Activated T-helper 2 cell treated with anti-CD3 and anti-CD28 coated beads, Interferon-gamma antibody, Interleukin-2, Interleukin-4, amounts not matched to agents 10 μg/mL and 5 μg/mL and 100 μg/mL, durations not matched to agents 14 hours and 24 hours and 36 hours (primary cell): ENCODE measurements at regions not wholly inside any gene's neighbourhood (a gene's known extent, or its start where the extent isn't known, plus 50 kb on each side); places are given as distances from the start of the nearest gene placed in this dataset.
"Not testable (repeated sequence)": the region's sequence is repeated elsewhere in the genome, so short reads cannot be mapped to it uniquely, and the experiment has no call there.

Source experiments
- DNase-seq: peaks from one replicate; pipeline ENCODE4 v3.0.0; 2021; ENCODE audit warnings: low spot score
- H3K27ac Mint-ChIP-seq: one replicate; pipeline ENCODE4 v1.8.0; 2021; ENCODE audit warnings: mixed read lengths
- H3K27me3 Mint-ChIP-seq: one replicate; pipeline ENCODE4 v1.8.0; 2021; ENCODE audit warnings: low read depth, mixed read lengths
- H3K36me3 Mint-ChIP-seq: one replicate; pipeline ENCODE4 v1.8.0; 2021; ENCODE audit warnings: low read depth, mixed read lengths
- H3K4me1 Mint-ChIP-seq: one replicate; pipeline ENCODE4 v1.8.0; 2021; ENCODE audit warnings: low read depth, mixed read lengths
- H3K4me3 Mint-ChIP-seq: one replicate; pipeline ENCODE4 v1.8.0; 2021; ENCODE audit warnings: low read depth, mild to moderate bottlenecking, moderate library complexity, mixed read lengths
- H3K9me3 Mint-ChIP-seq: one replicate; pipeline ENCODE4 v1.8.0; 2021; ENCODE audit warnings: mixed read lengths
- intact Hi-C: fragments of 100-400 bp; cut with micrococcal nuclease; formaldehyde crosslinking; loops from one replicate; pipeline ENCODE4 v1.15.1; 2023

DNA sequence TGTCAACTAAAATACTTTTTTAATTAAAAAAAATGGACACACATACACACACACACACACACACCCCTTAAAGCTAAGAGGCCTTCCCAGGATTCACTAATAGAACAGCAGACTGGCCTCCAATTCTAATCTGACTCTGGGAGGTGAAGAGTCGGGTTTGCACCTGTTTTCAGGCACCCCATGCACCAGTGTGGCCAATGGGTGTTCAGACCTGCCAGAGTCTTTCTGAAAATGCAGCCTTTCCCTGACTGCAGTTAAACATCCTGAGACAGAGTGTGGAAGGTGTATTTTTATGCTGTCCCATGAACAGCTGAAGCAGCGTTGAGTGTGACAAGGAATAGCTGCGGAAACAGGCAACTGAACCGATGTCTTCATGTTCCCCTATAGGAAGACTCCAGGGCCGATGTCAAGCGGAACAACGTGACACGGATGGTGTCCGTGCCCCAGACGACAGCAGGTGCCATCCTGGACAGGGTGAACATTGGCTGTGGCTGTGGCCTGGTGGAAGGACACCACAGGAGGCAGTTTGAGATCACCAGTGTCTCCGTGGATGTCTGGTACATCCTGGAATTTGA lies 74.6 kb upstream of the LYZL2 start:
- Mint-ChIP-seq H3K4me1 (peaks cover 61% of the 10 kb centered on the region), H3K27ac (peak overlapping the region; percentile 95), H3K9me3 (no peaks in the 10 kb centered on the region), H3K27me3 (no peaks in the 10 kb centered on the region), H3K4me3 (peak overlapping the region; percentile 93), H3K36me3 (peaks cover 55% of the 10 kb centered on the region)
- intact Hi-C loops = loop anchor here (5.0 kb wide), 1 partner anchor 433 kb away; no protein-coding TSS in a partner anchor
- DNase-seq = no peak

DNA sequence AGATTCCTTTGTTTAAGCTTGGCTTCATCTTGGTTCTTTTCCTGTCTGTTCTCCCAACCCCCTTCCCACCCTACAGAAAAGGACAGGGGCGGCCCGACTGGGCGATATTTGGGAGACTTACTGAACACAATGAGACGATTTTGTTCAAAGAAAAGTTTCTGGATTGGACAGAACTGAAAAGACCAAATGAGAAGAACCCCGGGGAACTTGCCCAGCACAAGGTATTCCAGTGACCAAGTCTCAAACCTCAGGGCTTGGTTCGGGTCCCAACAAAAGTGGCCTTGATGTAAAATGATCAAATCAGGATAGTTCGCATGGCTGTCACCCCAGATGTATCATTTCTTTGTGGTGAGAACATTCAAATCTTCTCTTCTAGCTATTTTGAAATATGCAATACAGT lies 73.9 kb upstream of the LYZL2 start:
- H3K27me3 Mint-ChIP-seq, H3K9me3 Mint-ChIP-seq, DNase-seq: not testable (repeated sequence)
- H3K27ac Mint-ChIP-seq = peak overlapping the region; percentile 95
- peak overlapping the region; percentile 93 for H3K4me3 Mint-ChIP-seq
- intact Hi-C loops = loop anchor here (5.0 kb wide), 1 partner anchor 434 kb away; no protein-coding TSS in a partner anchor
- H3K36me3 Mint-ChIP-seq = peaks cover 55% of the 10 kb centered on the region
- H3K4me1 Mint-ChIP-seq = peaks cover 62% of the 10 kb centered on the region

- no peaks in the 10 kb centered on the region for H3K9me3 Mint-ChIP-seq
- peaks cover 61% of the 10 kb centered on the region for H3K36me3 Mint-ChIP-seq
- intact Hi-C loops = loop anchor here (5.0 kb wide), 1 partner anchor 434 kb away; no protein-coding TSS in a partner anchor
- peaks cover 68% of the 10 kb centered on the region for H3K4me1 Mint-ChIP-seq
- no peaks in the 10 kb centered on the region for H3K27me3 Mint-ChIP-seq
- no peak for DNase-seq
- peak overlapping the region; percentile 95 for H3K27ac Mint-ChIP-seq
- peak overlapping the region; percentile 93 for H3K4me3 Mint-ChIP-seq
Measured at GRCh38 chr10:30702860-30703259, 73.3 kb upstream of the LYZL2 start.

DNA sequence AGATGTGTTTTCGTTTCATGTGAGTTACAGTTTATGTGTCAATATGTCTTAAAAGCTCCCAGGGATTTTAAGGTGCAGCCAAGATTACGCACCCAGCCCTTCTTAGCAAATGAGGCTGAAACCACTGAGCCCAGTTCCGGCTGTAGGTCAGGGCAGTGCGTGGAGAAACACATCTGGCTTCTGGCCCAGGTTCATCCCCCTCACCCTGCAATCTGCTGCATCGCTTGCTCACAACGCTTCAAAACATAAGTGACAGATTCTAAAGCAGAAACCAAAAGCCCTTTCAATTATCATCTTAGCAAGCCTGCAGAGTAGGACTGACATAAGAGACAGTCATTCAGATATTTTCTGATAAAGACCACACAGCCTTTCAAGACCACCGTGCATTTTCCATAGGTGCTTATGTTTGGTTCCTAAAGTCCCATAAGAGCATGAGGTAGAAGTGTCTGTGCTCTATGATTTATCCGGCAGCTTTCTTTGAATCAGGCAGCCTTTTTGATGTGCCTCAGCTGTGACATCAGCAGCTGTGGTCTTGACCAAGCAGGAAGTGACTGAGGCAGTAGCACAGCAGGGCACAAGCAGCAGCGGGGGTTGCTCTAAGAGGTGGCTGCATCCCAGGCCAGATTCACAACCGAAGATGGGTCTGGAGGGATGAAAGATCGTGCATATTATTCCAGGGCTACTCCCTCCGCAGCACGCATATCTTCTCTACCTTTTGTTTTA lies 72.1 kb upstream of the LYZL2 start:
- H3K4me1 Mint-ChIP-seq = peaks cover 77% of the 10 kb centered on the region
- H3K27me3 Mint-ChIP-seq = no peaks in the 10 kb centered on the region
- no peaks in the 10 kb centered on the region for H3K9me3 Mint-ChIP-seq
- H3K27ac Mint-ChIP-seq = peak overlapping the region; percentile 95
- DNase-seq = peak; percentile 77
- peak overlapping the region; percentile 72 for H3K4me3 Mint-ChIP-seq
- H3K36me3 Mint-ChIP-seq = peaks cover 73% of the 10 kb centered on the region
- intact Hi-C loops = loop anchor here (1.0 to 5.0 kb wide), 5 partner anchors 14 to 436 kb away; no protein-coding TSS in a partner anchor

DNA sequence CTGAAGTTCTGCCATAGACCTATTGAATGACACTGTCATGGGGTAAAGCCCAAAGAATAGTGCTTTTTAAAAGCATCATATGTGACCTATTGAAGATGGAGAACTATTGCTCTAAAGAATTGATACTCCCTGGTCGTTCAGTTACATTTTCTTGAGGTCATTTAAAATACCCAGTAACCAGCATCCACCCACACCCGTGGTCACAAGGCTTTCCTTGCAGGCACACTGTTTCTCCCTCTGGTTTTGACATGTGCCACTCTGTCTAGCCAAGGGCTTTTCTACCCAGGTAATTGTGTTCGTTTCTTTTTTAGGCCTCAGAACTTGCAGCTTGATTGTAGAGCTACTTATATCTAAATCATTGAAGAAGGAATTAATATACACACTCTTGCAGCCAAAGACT lies 68.3 kb upstream of the LYZL2 start:
- no peaks in the 10 kb centered on the region for H3K27me3 Mint-ChIP-seq
- H3K9me3 Mint-ChIP-seq = peaks cover 14% of the 10 kb centered on the region
- intact Hi-C loops = loop anchor here (5.0 kb wide), 1 partner anchor 289 kb away; no protein-coding TSS in a partner anchor
- H3K27ac Mint-ChIP-seq = peak overlapping the region; percentile 94
- peak overlapping the region; percentile 20 for H3K4me3 Mint-ChIP-seq
- H3K4me1 Mint-ChIP-seq = peaks cover 81% of the 10 kb centered on the region
- H3K36me3 Mint-ChIP-seq = peaks cover 77% of the 10 kb centered on the region
- DNase-seq = no peak

DNA sequence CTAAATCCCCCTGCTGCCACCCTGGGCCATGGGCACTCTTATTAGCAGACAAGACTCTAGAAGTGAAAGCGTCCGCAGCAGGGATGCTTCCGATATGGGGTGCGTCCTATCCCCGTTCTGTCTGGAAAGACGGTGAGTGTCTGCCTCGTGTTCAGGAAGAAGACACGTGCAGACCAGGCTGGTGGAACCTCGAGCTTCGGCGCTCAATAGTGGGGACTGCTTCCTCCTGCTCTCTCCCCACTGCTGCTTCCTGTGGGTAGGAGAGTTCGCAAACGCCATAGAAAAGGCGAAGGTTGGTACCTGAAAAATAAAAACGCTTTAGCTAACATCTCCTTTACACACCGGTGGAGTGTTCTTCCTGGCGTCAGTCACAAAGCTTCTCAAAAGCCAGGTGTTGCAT lies 67.7 kb upstream of the LYZL2 start:
- H3K27ac Mint-ChIP-seq = peak overlapping the region; percentile 94
- not testable (repeated sequence) for H3K27me3 Mint-ChIP-seq, H3K4me3 Mint-ChIP-seq, DNase-seq
- peaks cover 20% of the 10 kb centered on the region for H3K9me3 Mint-ChIP-seq
- intact Hi-C loops = loop anchor here (5.0 kb wide), 1 partner anchor 290 kb away; no protein-coding TSS in a partner anchor
- peaks cover 77% of the 10 kb centered on the region for H3K36me3 Mint-ChIP-seq
- peaks cover 81% of the 10 kb centered on the region for H3K4me1 Mint-ChIP-seq

DNA sequence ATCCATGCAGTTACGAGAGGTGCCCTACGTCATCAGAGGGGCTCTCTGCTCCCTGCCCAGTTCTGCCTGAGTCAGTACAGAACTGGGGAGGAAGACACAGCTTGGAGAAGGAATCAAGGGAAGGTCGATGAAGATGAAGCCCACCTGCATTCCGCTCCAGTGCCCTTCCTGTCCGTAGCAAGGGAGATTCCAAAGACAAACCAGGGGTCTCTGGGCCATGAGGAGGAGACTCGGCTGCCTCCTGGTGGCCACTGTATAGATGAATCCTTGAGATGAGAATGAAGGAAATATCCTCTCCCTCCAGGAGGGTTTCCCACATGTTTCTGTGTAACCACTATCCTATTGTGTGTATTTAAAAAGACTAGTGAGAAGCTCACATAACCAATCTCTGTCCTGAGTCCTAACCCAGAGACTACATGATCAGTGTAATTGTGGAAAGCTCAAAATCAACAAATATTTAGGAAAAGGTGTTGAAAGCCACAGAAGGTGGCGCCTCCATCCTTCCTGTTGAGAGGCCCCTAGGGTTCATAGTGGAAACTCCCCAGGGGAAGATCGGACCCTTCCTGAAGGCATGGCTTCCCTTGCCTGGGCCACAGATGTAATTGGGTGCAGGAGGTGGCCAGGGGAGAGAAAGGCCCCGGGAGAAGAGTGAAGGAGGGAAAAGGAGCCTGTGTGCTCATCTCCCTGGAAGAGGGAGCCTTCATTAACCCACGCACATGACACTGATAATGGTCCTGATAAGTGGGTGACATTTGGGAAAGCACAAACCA lies 67.0 kb upstream of the LYZL2 start:
- Mint-ChIP-seq H3K4me1 (peaks cover 81% of the 10 kb centered on the region), H3K9me3 (peaks cover 20% of the 10 kb centered on the region), H3K36me3 (peaks cover 79% of the 10 kb centered on the region), H3K4me3 (peak overlapping the region; percentile 4), H3K27ac (peak overlapping the region; percentile 94)
- not testable (repeated sequence) for DNase-seq, H3K27me3 Mint-ChIP-seq
- intact Hi-C loops = loop anchor here (5.0 kb wide), 1 partner anchor 291 kb away; no protein-coding TSS in a partner anchor

- Mint-ChIP-seq H3K4me1 (peaks cover 84% of the 10 kb centered on the region), H3K36me3 (peaks cover 86% of the 10 kb centered on the region)
Measured at GRCh38 chr10:30695481-30696236, 66.1 kb upstream of the LYZL2 start.

GRCh38 chr10:30694518-30695228 lies 65.1 kb upstream of the LYZL2 start:
- Mint-ChIP-seq H3K4me1 (peaks cover 77% of the 10 kb centered on the region), H3K27me3 (no peaks in the 10 kb centered on the region), H3K9me3 (peaks cover 20% of the 10 kb centered on the region), H3K27ac (peak overlapping the region; percentile 94), H3K36me3 (peaks cover 79% of the 10 kb centered on the region), H3K4me3 (peak overlapping the region; percentile 49)
- DNase-seq = no peak
- intact Hi-C loops = loop anchor here (1.0 to 5.0 kb wide), 6 partner anchors 8 to 648 kb away; no protein-coding TSS in a partner anchor

More at GRCh38 chr10:30695481-30696236, 66.1 kb upstream of the LYZL2 start:
- intact Hi-C loops = loop anchor here (1.0 to 5.0 kb wide), 5 partner anchors 10 to 647 kb away; no protein-coding TSS in a partner anchor
- DNase-seq = peak; percentile 70
- Mint-ChIP-seq H3K9me3 (peaks cover 20% of the 10 kb centered on the region), H3K27ac (peak overlapping the region; percentile 94), H3K4me3 (peak overlapping the region; percentile 26)
- H3K27me3 Mint-ChIP-seq = not testable (repeated sequence)

GRCh38 chr10:30691639-30692015 lies 62.1 kb upstream of the LYZL2 start:
- DNase-seq = no peak
- Mint-ChIP-seq H3K36me3 (peaks cover 55% of the 10 kb centered on the region), H3K9me3 (peaks cover 20% of the 10 kb centered on the region), H3K4me1 (peaks cover 75% of the 10 kb centered on the region), H3K27me3 (no peaks in the 10 kb centered on the region), H3K4me3 (no peak overlapping the region), H3K27ac (peak overlapping the region; percentile 63)
- intact Hi-C loops = no loop called here

GRCh38 chr10:30690948-30691638 lies 61.5 kb upstream of the LYZL2 start:
- Mint-ChIP-seq H3K4me1 (peaks cover 75% of the 10 kb centered on the region), H3K27ac (peak overlapping the region; percentile 63), H3K36me3 (peaks cover 49% of the 10 kb centered on the region), H3K9me3 (peaks cover 20% of the 10 kb centered on the region)
- DNase-seq, H3K4me3 Mint-ChIP-seq, intact Hi-C loops, H3K27me3 Mint-ChIP-seq: not testable (repeated sequence)
